Body of pancreas (tissue), 4 donors: ENCODE measurements at regions not wholly inside any gene's neighbourhood (a gene's known extent, or its start where the extent isn't known, plus 50 kb on each side); places are given as distances from the start of the nearest gene placed in this dataset.

Experiments
- ATAC-seq: fragments of 150-250 bp; one replicate; pipeline ENCODE4 v1.9.1; 2016
- DNase-seq, 4 donors: peaks; one replicate each; pipeline ENCODE4 v3.0.0-alpha.2; 2019
- H3K27ac ChIP-seq, 4 donors: fragments of 200-600 bp; sonication (generic); 1 replicate in 3 of 4; 2 replicates in 1 of 4; pipeline versions ENCODE4 v1.5.1 to v1.6.1; 2016 to 2019; ENCODE audit warnings: mild to moderate bottlenecking in 1 of 4, mixed read lengths in 1 of 4, moderate library complexity in 1 of 4
- H3K27me3 ChIP-seq, 2 donors: fragments of 200-600 bp; sonication (generic); one replicate each; pipeline ENCODE4 v1.6.0; 2016; ENCODE audit warnings: mild to moderate bottlenecking in 1 of 2
- H3K36me3 ChIP-seq, 2 donors: fragments of 200-600 bp; sonication (generic); replicated peaks in 1 of 2; 2 replicates each; pipeline ENCODE4 v1.5.1; 2016; ENCODE audit warnings: low read depth in 2 of 2; ENCODE audit not compliant: insufficient read depth in 1 of 2
- H3K4me1 ChIP-seq: fragments of 200-600 bp; sonication (generic); one replicate; pipeline ENCODE4 v1.6.0; 2016
- H3K4me3 ChIP-seq, 2 donors: fragments of 200-600 bp; sonication (generic); 1 replicate in 1 of 2; 2 replicates in 1 of 2; pipeline ENCODE4 v1.5.1; 2016 to 2019
- H3K9me3 ChIP-seq, 3 donors: fragments of 200-600 bp; sonication (generic); 1 replicate in 2 of 3; 2 replicates in 1 of 3; pipeline ENCODE4 v1.5.1; 2016
- CTCF ChIP-seq, 7 experiments: fragments of 450-650 bp in 4 of 7; fragments of 200-600 bp in 3 of 7; sonication (generic) in 3 of 7; IDR thresholded peaks; one replicate each; pipeline ENCODE4 v1.5.1; 2016 to 2019; ENCODE audit warnings: antibody characterized with exemption in 7 of 7
- POLR2A ChIP-seq, 3 donors: fragments of 450-650 bp; IDR thresholded peaks; one replicate each; pipeline ENCODE4 v1.6.1; 2016; ENCODE audit warnings: antibody characterized with exemption in 3 of 3, mild to moderate bottlenecking in 2 of 3
- WGBS, 2 donors: methylation state at CpG; one replicate each; pipeline ENCODE4 v1.1.5; 2017; 5-methylcytosine and 5-hydroxymethylcytosine counted together
- intact Hi-C: fragments of 100-400 bp; cut with DNase I; formaldehyde crosslinking; loops from one replicate; pipeline ENCODE4 v1.15.1; 2023

GRCh38 chr20:11155156-11155756 lies 481.5 kb upstream of the JAG1 start:
- DNase-seq = no peak
- peaks cover 20% of the 10 kb centered on the region for H3K4me1 ChIP-seq
- WGBS, 2 donors = 42 to 91% methylated on average over 1 of the region's 1 CpG
- H3K4me3 ChIP-seq = no peak overlapping the region
- no peaks in the 10 kb centered on the region for H3K9me3 ChIP-seq
- H3K27ac ChIP-seq = no peak overlapping the region
- intact Hi-C loops = no loop called here
- ATAC-seq = no peak
- H3K27me3 ChIP-seq = no peaks in the 10 kb centered on the region
- H3K36me3 ChIP-seq = no peaks in the 10 kb centered on the region
- TF ChIP-seq CTCF (IDR thresholded peaks at IDR 0.05) (no peak), POLR2A (IDR thresholded peaks at IDR 0.05) (no peak)

- ATAC-seq = no peak
- TF ChIP-seq CTCF (IDR thresholded peaks at IDR 0.05) (no peak), POLR2A (IDR thresholded peaks at IDR 0.05) (no peak)
- 86 to 91% methylated on average over 3 of the region's 3 CpGs for WGBS, 2 donors
- intact Hi-C loops = no loop called here
- H3K27ac ChIP-seq = peak overlapping the region in 1 of 4 donors; percentile 26
- H3K4me1 ChIP-seq = peaks cover 20% of the 10 kb centered on the region
- H3K4me3 ChIP-seq = no peak overlapping the region
- H3K9me3 ChIP-seq = no peaks in the 10 kb centered on the region
- H3K36me3 ChIP-seq = no peaks in the 10 kb centered on the region
- DNase-seq = no peak
- H3K27me3 ChIP-seq = no peaks in the 10 kb centered on the region
Observed at GRCh38 chr20:11156922-11157321, 483.1 kb upstream of the JAG1 start.

DNA sequence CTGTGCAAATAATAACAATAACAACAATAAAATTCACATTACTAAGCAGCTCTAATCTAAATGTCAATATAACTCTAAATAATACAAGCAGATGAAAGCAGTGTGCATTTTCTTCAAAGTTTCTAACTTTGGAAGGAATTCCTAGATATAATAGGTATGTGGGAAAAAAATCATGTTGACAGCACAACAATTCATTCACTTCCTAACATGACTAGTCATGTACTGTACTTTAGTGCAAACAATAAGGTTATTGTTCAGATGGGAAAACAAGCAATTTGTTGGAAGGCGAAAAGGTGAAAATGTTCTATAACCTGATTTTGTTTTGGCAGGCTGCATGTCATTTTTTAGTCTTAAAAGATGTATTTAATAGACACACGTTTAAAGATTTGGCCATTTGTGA lies 484.3 kb upstream of the JAG1 start:
- TF ChIP-seq POLR2A (IDR thresholded peaks at IDR 0.05) = no peak
- no peak for TF ChIP-seq CTCF (IDR thresholded peaks at IDR 0.05)
- Histone ChIP-seq H3K9me3 (no peaks in the 10 kb centered on the region), H3K4me1 (peaks cover 20% of the 10 kb centered on the region), H3K36me3 (no peaks in the 10 kb centered on the region), H3K27ac (peak overlapping the region in 3 of 4 donors; percentile 26 to 51 (median 31)), H3K27me3 (no peaks in the 10 kb centered on the region), H3K4me3 (no peak overlapping the region)
- intact Hi-C loops = no loop called here
- no peak for ATAC-seq
- 26 to 35% methylated on average over 2 of the region's 2 CpGs for WGBS, 2 donors
- no peak for DNase-seq

DNA sequence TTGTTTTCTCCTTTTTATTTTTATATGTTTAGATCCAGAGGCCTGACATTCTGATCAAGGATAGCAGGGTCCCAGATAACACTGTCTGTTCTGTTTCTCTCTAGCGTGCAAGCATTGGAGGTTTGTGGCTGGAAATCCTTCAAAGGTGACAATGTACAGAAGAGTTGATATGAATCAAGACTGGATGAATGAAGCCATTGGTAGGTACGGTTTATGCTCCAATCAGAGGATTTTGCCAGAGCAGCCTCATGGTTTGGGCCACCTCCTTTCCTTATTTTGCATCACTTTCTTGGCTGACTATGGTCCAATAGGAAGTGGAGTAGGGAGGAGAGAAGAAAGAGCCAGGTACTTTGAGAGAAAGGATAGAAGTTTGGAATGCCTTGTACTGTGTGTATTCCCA lies 484.8 kb upstream of the JAG1 start:
- no peak for DNase-seq
- Histone ChIP-seq H3K27me3 (no peaks in the 10 kb centered on the region), H3K36me3 (no peaks in the 10 kb centered on the region), H3K4me3 (no peak overlapping the region), H3K27ac (peak overlapping the region in 3 of 4 donors; percentile 26 to 51 (median 31)), H3K4me1 (peaks cover 20% of the 10 kb centered on the region), H3K9me3 (no peaks in the 10 kb centered on the region)
- no peak for TF ChIP-seq POLR2A (IDR thresholded peaks at IDR 0.05)
- no peak for TF ChIP-seq CTCF (IDR thresholded peaks at IDR 0.05)
- 56 to 67% methylated on average over 2 of the region's 2 CpGs for WGBS, 2 donors
- no peak for ATAC-seq
- intact Hi-C loops = no loop called here

GRCh38 chr20:11159728-11160127 lies 485.9 kb upstream of the JAG1 start:
- TF ChIP-seq POLR2A (IDR thresholded peaks at IDR 0.05) (no peak), CTCF (IDR thresholded peaks at IDR 0.05) (no peak)
- peaks cover 20% of the 10 kb centered on the region for H3K4me1 ChIP-seq
- no peaks in the 10 kb centered on the region for H3K27me3 ChIP-seq
- DNase-seq (peak in 1 of 4 donors; percentile 12), ATAC-seq (no peak)
- H3K9me3 ChIP-seq = no peaks in the 10 kb centered on the region
- intact Hi-C loops = no loop called here
- H3K4me3 ChIP-seq = no peak overlapping the region
- H3K36me3 ChIP-seq = no peaks in the 10 kb centered on the region
- 68 to 72% methylated on average over 6 of the region's 6 CpGs for WGBS, 2 donors
- H3K27ac ChIP-seq = peak overlapping the region in 1 of 4 donors; percentile 16
